ENCODE measurements at regions not wholly inside any gene's neighbourhood (a gene's known extent, or its start where the extent isn't known, plus 50 kb on each side); places are given as distances from the start of the nearest gene placed in this dataset.

- Histone ChIP-seq H3K27ac (no peak overlapping the region), H3K9me3 (replicated peaks in 1 of 3) (no peaks in the 10 kb centered on the region), H3K4me1 (replicated peaks in 1 of 2) (no peaks in the 10 kb centered on the region), H3K36me3 (replicated peaks in 1 of 2) (no peaks in the 10 kb centered on the region), H3K4me3 (no peak overlapping the region), H3K27me3 (no peaks in the 10 kb centered on the region)
- DNase-seq, result peak in 1 of 7 donors; percentile 23
- intact Hi-C loops (cut with DNase I), result no loop called here
- 62 to 95% (median 85%) methylated on average over 4 to 17 of the region's 17 CpGs for WGBS, 4 donors
- TF ChIP-seq CTCF (IDR thresholded peaks at IDR 0.05) (no peak), POLR2A (IDR thresholded peaks at IDR 0.05) (no peak)
These were observed 556.9 kb downstream of the BRD1 start for GRCh38 chr22:49270595-49271368.

- H3K27ac ChIP-seq, result no peak overlapping the region
- no peaks in the 10 kb centered on the region for H3K9me3 ChIP-seq (replicated peaks in 1 of 3)
- H3K4me3 ChIP-seq, result no peak overlapping the region
- H3K27me3 ChIP-seq, result no peaks in the 10 kb centered on the region
- intact Hi-C loops (cut with DNase I), result no loop called here
- TF ChIP-seq CTCF (IDR thresholded peaks at IDR 0.05), result no peak
- no peak for TF ChIP-seq POLR2A (IDR thresholded peaks at IDR 0.05)
- no peaks in the 10 kb centered on the region for H3K36me3 ChIP-seq (replicated peaks in 1 of 2)
- H3K4me1 ChIP-seq (replicated peaks in 1 of 2), result no peaks in the 10 kb centered on the region
- DNase-seq, result no peak
- WGBS, 4 donors, result 0 to 7% (median 6%) methylated on average over 1 to 11 of the region's 11 CpGs
These were observed 557.7 kb downstream of the BRD1 start for GRCh38 chr22:49269928-49270327.

DNA sequence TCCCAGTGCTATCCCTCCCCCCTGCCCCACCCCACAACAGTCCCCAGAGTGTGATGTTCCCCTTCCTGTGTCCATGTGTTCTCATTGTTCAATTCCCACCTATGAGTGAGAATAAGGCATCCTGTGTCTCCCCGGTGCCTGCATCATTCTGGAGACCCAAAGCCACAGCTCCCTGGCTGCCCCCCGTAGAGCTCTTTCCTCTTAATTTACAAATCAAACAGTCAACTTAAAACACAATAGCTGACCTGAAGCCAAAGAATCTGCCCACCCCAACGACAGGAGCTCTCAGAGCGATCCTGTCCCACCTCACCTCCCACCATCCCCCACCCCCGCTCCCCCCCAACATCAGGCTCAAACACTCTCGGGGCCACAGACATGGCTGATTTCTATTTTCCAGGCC, 558.3 kb downstream of the BRD1 start:
- TF ChIP-seq POLR2A (IDR thresholded peaks at IDR 0.05) (no peak), CTCF (IDR thresholded peaks at IDR 0.05) (no peak)
- 3 to 11% (median 9%) methylated on average over 6 of the region's 6 CpGs for WGBS, 4 donors
- intact Hi-C loops (cut with DNase I), result no loop called here
- Histone ChIP-seq H3K4me3 (no peak overlapping the region), H3K36me3 (replicated peaks in 1 of 2) (no peaks in the 10 kb centered on the region), H3K27me3 (no peaks in the 10 kb centered on the region), H3K9me3 (replicated peaks in 1 of 3) (no peaks in the 10 kb centered on the region), H3K4me1 (replicated peaks in 1 of 2) (no peaks in the 10 kb centered on the region), H3K27ac (no peak overlapping the region)
- DNase-seq, result no peak

DNA sequence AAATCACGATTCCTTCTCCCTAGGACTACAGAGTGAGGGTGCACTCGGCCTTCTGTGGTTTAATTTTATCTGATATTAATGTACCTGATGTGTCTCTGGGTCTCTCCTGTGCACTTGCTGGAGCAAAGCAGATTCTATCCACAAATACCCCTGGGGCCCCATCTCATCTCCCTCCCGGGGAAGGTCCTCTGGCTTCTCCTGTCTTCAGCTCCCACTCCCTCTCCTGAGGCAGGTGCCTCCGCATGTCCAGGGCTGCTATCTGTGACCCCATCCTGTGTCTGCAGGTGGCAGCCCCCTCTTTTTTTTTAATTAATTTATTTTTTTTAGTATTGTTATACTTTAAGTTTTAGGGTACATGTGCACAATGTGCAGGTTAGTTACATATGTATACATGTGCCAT, 558.7 kb downstream of the BRD1 start:
- Histone ChIP-seq H3K9me3 (replicated peaks in 1 of 3) (no peaks in the 10 kb centered on the region), H3K36me3 (replicated peaks in 1 of 2) (no peaks in the 10 kb centered on the region), H3K27me3 (no peaks in the 10 kb centered on the region), H3K27ac (no peak overlapping the region), H3K4me1 (replicated peaks in 1 of 2) (no peaks in the 10 kb centered on the region), H3K4me3 (no peak overlapping the region)
- 44 to 54% (median 48%) methylated on average over 4 of the region's 4 CpGs for WGBS, 4 donors
- TF ChIP-seq CTCF (IDR thresholded peaks at IDR 0.05) (no peak), POLR2A (IDR thresholded peaks at IDR 0.05) (no peak)
- intact Hi-C loops (cut with DNase I), result no loop called here
- no peak for DNase-seq

All from adrenal gland (tissue), 9 donors.